Trophoblast cell (in vitro differentiated cells and primary cell): ENCODE measurements at regions not wholly inside any gene's neighbourhood (a gene's known extent, or its start where the extent isn't known, plus 50 kb on each side); places are given as distances from the start of the nearest gene placed in this dataset.

Experiments
- DNase-seq, 2 donors: peaks; one replicate each; pipeline ENCODE4 v3.0.0-alpha.2; 2016
- H2AFZ ChIP-seq: 2 replicates; pipeline ENCODE4 v1.6.1; 2013; ENCODE audit warnings: low read length, moderate library complexity, mild to moderate bottlenecking; ENCODE audit not compliant: insufficient read depth, poor library complexity
- H2AK5ac ChIP-seq: 2 replicates; pipeline ENCODE4 v1.6.1; 2013; ENCODE audit warnings: mild to moderate bottlenecking, low read length
- H2BK120ac ChIP-seq: 2 replicates; pipeline ENCODE4 v1.6.1; 2013; ENCODE audit warnings: low read length, mild to moderate bottlenecking, moderate library complexity; ENCODE audit not compliant: insufficient read depth, poor library complexity
- H2BK12ac ChIP-seq: 2 replicates; pipeline ENCODE4 v1.6.1; 2013; ENCODE audit warnings: mild to moderate bottlenecking, low read length, moderate library complexity
- H2BK5ac ChIP-seq: 2 replicates; pipeline ENCODE4 v1.6.1; 2013; ENCODE audit warnings: low read length, low read depth, moderate library complexity, mild to moderate bottlenecking; ENCODE audit not compliant: poor library complexity
- H3K14ac ChIP-seq: 2 replicates; pipeline ENCODE4 v1.6.1; 2013; ENCODE audit warnings: mild to moderate bottlenecking, low read length
- H3K18ac ChIP-seq: 2 replicates; pipeline ENCODE4 v1.6.1; 2013; ENCODE audit warnings: mild to moderate bottlenecking, low read length
- H3K23ac ChIP-seq: 2 replicates; pipeline ENCODE4 v1.6.1; 2013; ENCODE audit warnings: low read length
- H3K27ac ChIP-seq: 2 replicates; pipeline ENCODE4 v1.5.1; 2013; ENCODE audit warnings: low read depth, mild to moderate bottlenecking, inconsistent platforms, low read length, moderate library complexity
- H3K27me3 ChIP-seq: 2 replicates; pipeline ENCODE4 v1.6.1; 2013; ENCODE audit warnings: inconsistent platforms, mild to moderate bottlenecking, low read length, moderate library complexity; ENCODE audit not compliant: insufficient read depth
- H3K36me3 ChIP-seq, 2 experiments: 1 replicate in 1 of 2; 2 replicates in 1 of 2; pipeline ENCODE4 v1.6.1; 2013; ENCODE audit warnings: low read length in 2 of 2, mild to moderate bottlenecking in 2 of 2, moderate library complexity in 1 of 2; ENCODE audit not compliant: insufficient read depth in 2 of 2, control insufficient read depth in 1 of 2
- H3K4ac ChIP-seq: 2 replicates; pipeline ENCODE4 v1.6.1; 2013; ENCODE audit warnings: low read depth, mild to moderate bottlenecking, low read length, moderate library complexity
- H3K4me1 ChIP-seq, 2 experiments: 1 replicate in 1 of 2; 2 replicates in 1 of 2; pipeline ENCODE4 v1.6.1; 2013; ENCODE audit warnings: low read length in 2 of 2, mild to moderate bottlenecking in 2 of 2, moderate library complexity in 1 of 2; ENCODE audit not compliant: insufficient read depth in 2 of 2, control insufficient read depth in 1 of 2
- H3K4me2 ChIP-seq: 2 replicates; pipeline ENCODE4 v1.6.1; 2013; ENCODE audit warnings: inconsistent platforms, mild to moderate bottlenecking, low read length, moderate library complexity
- H3K4me3 ChIP-seq: 2 replicates; pipeline ENCODE4 v1.5.1; 2013; ENCODE audit warnings: mild to moderate bottlenecking, low read depth, low read length, inconsistent platforms
- H3K79me1 ChIP-seq: one replicate; pipeline ENCODE4 v1.6.1; 2013; ENCODE audit warnings: low read length
- H3K79me2 ChIP-seq: 2 replicates; pipeline ENCODE4 v1.6.1; 2013; ENCODE audit warnings: low read length, mild to moderate bottlenecking; ENCODE audit not compliant: control insufficient read depth, insufficient read depth, poor library complexity
- H3K9ac ChIP-seq: 2 replicates; pipeline ENCODE4 v1.6.1; 2013; ENCODE audit warnings: mild to moderate bottlenecking, low read length
- H3K9me3 ChIP-seq: 2 replicates; pipeline ENCODE4 v1.6.1; 2013; ENCODE audit warnings: low read depth, mild to moderate bottlenecking, control low read depth, inconsistent platforms, low read length; ENCODE audit not compliant: insufficient read depth
- H4K12ac ChIP-seq: 2 replicates; pipeline ENCODE4 v1.6.1; 2013; ENCODE audit warnings: low read depth, mild to moderate bottlenecking, low read length, moderate library complexity
- H4K8ac ChIP-seq: 2 replicates; pipeline ENCODE4 v1.6.1; 2013; ENCODE audit warnings: low read depth, mild to moderate bottlenecking, low read length, moderate library complexity
- H4K91ac ChIP-seq: one replicate; pipeline ENCODE4 v1.6.1; 2013; ENCODE audit warnings: low read depth, mild to moderate bottlenecking, low read length, moderate library complexity
- WGBS: extraction: QIAGEN DNeasy Blood & Tissue Kit; methylation state at CpG from one replicate; pipeline ENCODE4 v1.1.7; 2013; ENCODE audit warnings: missing lambda C conversion rate; ENCODE audit not compliant: insufficient read length, insufficient coverage; ENCODE audit errors: extremely low coverage; 5-methylcytosine and 5-hydroxymethylcytosine counted together

GRCh38 chr2:103144837-103145236 is 383.0 kb downstream of the TMEM182 start:
- Histone ChIP-seq H3K27ac (no peak overlapping the region), H4K12ac (no peak overlapping the region), H2BK12ac (no peak overlapping the region)

DNA sequence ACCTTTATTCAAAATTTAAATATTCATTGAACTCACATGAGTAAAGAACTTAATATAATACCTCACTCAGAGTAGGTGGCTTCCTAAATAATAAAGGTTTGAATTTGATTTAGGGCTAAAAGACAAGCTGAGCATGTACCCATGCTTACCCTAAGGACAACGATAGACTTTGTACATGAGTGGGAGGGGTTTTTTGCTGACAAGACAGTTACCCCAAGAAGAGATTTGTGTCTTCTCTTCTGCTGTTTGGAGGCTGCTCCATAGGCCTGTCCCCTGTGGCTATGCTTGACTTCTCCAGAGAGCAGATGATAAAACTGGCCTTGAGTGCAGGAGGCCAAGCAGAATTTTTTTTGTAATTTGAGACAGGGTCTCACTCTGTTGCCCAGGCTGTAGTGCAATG is 383.9 kb downstream of the TMEM182 start:
- no peak overlapping the region for H2BK120ac ChIP-seq
- no peaks in the 10 kb centered on the region for H3K79me1 ChIP-seq
- H2AFZ ChIP-seq, result no peak overlapping the region
- H3K4ac ChIP-seq, result no peak overlapping the region
- no peak for DNase-seq
- no peak overlapping the region for H3K27ac ChIP-seq
- H3K36me3 ChIP-seq, result no peaks in the 10 kb centered on the region
- H3K9me3 ChIP-seq, result no peaks in the 10 kb centered on the region
- no peak overlapping the region for H3K23ac ChIP-seq
- no peak overlapping the region for H3K18ac ChIP-seq
- no peak overlapping the region for H4K12ac ChIP-seq
- no CpG with 5 or more reads among the region's 1 CpG for WGBS
- no peak overlapping the region for H2BK5ac ChIP-seq
- no peak overlapping the region for H3K9ac ChIP-seq
- no peaks in the 10 kb centered on the region for H3K79me2 ChIP-seq
- H3K4me2 ChIP-seq, result no peak overlapping the region
- H4K91ac ChIP-seq, result no peak overlapping the region
- H4K8ac ChIP-seq, result no peak overlapping the region
- no peak overlapping the region for H2BK12ac ChIP-seq
- no peak overlapping the region for H2AK5ac ChIP-seq
- H3K14ac ChIP-seq, result no peak overlapping the region
- H3K4me1 ChIP-seq, result no peaks in the 10 kb centered on the region
- no peak overlapping the region for H3K4me3 ChIP-seq
- H3K27me3 ChIP-seq, result no peaks in the 10 kb centered on the region

More at GRCh38 chr2:103144837-103145236, 383.0 kb downstream of the TMEM182 start:
- DNase-seq, result no peak
- H3K9ac ChIP-seq, result no peak overlapping the region
- no CpG with 5 or more reads among the region's 1 CpG for WGBS
- H4K8ac ChIP-seq, result no peak overlapping the region
- no peak overlapping the region for H2BK5ac ChIP-seq
- H3K18ac ChIP-seq, result no peak overlapping the region
- H3K14ac ChIP-seq, result no peak overlapping the region
- no peaks in the 10 kb centered on the region for H3K79me1 ChIP-seq
- no peak overlapping the region for H2AK5ac ChIP-seq
- no peak overlapping the region for H3K23ac ChIP-seq
- no peaks in the 10 kb centered on the region for H3K79me2 ChIP-seq
- H3K36me3 ChIP-seq, result no peaks in the 10 kb centered on the region
- H2BK120ac ChIP-seq, result no peak overlapping the region
- no peaks in the 10 kb centered on the region for H3K9me3 ChIP-seq
- H3K4me1 ChIP-seq, result no peaks in the 10 kb centered on the region
- H3K4ac ChIP-seq, result no peak overlapping the region
- H4K91ac ChIP-seq, result no peak overlapping the region
- H3K27me3 ChIP-seq, result no peaks in the 10 kb centered on the region
- no peak overlapping the region for H3K4me3 ChIP-seq
- H2AFZ ChIP-seq, result no peak overlapping the region
- no peak overlapping the region for H3K4me2 ChIP-seq

DNA sequence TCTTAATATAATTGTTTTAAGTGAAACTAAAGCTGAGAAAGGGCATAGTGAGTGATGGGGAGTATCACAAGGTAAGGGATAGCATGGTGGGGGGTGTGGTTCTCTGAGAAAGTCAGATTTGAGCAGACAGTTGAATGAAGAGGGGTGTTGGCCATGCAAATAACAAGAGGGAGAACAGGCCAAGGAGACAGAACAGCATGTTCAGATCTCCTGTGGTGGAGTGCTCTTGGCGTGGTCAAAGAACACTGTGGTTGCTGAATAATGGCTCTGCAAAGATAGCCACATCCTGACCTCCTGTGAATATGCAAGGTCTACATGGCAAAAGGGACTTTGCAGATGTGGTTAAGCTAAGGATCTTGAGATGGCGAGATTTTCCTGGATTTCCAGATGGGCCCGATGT is 389.2 kb downstream of the TMEM182 start:
- no peaks in the 10 kb centered on the region for H3K9me3 ChIP-seq
- no peak overlapping the region for H2BK120ac ChIP-seq
- H3K36me3 ChIP-seq, result no peaks in the 10 kb centered on the region
- H3K79me2 ChIP-seq, result no peaks in the 10 kb centered on the region
- H2AK5ac ChIP-seq, result no peak overlapping the region
- H3K4me1 ChIP-seq, result no peaks in the 10 kb centered on the region
- no peak overlapping the region for H3K18ac ChIP-seq
- no peak overlapping the region for H3K27ac ChIP-seq
- DNase-seq, result no peak
- H2AFZ ChIP-seq, result no peak overlapping the region
- no peak overlapping the region for H3K9ac ChIP-seq
- no peak overlapping the region for H2BK5ac ChIP-seq
- H4K12ac ChIP-seq, result no peak overlapping the region
- no peaks in the 10 kb centered on the region for H3K27me3 ChIP-seq
- no peak overlapping the region for H4K8ac ChIP-seq
- no peak overlapping the region for H2BK12ac ChIP-seq
- no peak overlapping the region for H3K4me3 ChIP-seq
- no peak overlapping the region for H3K14ac ChIP-seq
- H3K4ac ChIP-seq, result no peak overlapping the region
- no CpG with 5 or more reads among the region's 3 CpGs for WGBS
- no peak overlapping the region for H3K4me2 ChIP-seq
- H3K23ac ChIP-seq, result no peak overlapping the region
- H3K79me1 ChIP-seq, result no peaks in the 10 kb centered on the region
- no peak overlapping the region for H4K91ac ChIP-seq

DNA sequence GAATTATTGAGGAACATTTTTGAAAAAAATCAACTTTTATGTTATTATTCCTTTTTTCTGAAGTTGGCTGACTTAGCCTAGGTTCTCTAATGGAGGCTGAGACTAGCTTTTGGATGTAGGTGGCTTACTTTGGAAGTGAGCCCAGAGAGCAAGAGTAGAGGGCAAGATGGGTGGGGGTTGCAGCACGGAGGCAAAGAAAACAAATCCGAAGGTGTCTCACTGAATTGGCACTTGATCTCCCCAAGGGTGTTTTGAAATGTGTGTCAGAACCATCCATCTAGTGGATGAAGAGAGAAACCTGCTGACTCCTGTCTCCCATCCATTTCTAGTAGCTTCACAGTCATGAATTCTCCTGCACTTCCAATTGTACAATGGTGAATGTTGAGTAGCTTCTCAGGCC is 390.7 kb downstream of the TMEM182 start:
- Histone ChIP-seq H3K9me3 (no peaks in the 10 kb centered on the region), H3K79me2 (no peaks in the 10 kb centered on the region), H2BK12ac (no peak overlapping the region), H3K27ac (no peak overlapping the region), H3K36me3 (no peaks in the 10 kb centered on the region), H3K4me1 (no peaks in the 10 kb centered on the region), H4K8ac (no peak overlapping the region), H3K79me1 (no peaks in the 10 kb centered on the region), H3K4me2 (no peak overlapping the region), H3K23ac (no peak overlapping the region), H3K4ac (no peak overlapping the region), H2BK5ac (no peak overlapping the region), H2BK120ac (no peak overlapping the region), H4K12ac (no peak overlapping the region), H2AK5ac (no peak overlapping the region), H3K14ac (no peak overlapping the region), H3K18ac (no peak overlapping the region), H3K27me3 (no peaks in the 10 kb centered on the region), H4K91ac (no peak overlapping the region), H2AFZ (no peak overlapping the region), H3K4me3 (no peak overlapping the region), H3K9ac (no peak overlapping the region)
- DNase-seq, result no peak
- no CpG with 5 or more reads among the region's 2 CpGs for WGBS
